HS-27A (cell line): ENCODE measurements at regions not wholly inside any gene's neighbourhood (a gene's known extent, or its start where the extent isn't known, plus 50 kb on each side); places are given as distances from the start of the nearest gene placed in this dataset.
"Not testable (repeated sequence)": the region's sequence is repeated elsewhere in the genome, so short reads cannot be mapped to it uniquely, and the experiment has no call there.

Experiments used
- DNase-seq: peaks from one replicate; pipeline ENCODE4 v3.0.0-alpha.2; 2012; ENCODE audit warnings: low read depth, missing footprints

DNA sequence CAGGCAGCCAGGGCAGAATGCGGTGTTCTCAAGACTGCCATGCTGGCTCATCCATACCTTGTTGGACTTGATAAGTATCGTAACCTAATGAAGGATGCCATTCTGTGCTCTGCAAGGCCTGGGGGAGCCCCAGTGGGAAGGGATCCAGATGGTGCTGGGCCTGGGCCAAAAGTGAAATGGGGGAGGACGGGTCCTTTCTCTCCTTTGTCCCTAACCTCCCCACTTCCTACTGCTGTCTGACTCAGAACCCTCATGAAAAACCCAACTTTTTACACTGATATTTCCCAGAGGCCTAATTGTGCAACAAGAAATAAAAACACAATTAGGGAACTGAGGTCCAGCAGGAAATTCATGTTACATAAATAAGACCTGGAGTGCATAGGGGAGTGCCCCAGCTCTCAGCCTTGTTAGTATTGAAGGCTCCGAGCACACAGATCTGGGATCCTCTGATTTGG lies 193.7 kb upstream of the SVIL start:
- no peak for DNase-seq

DNA sequence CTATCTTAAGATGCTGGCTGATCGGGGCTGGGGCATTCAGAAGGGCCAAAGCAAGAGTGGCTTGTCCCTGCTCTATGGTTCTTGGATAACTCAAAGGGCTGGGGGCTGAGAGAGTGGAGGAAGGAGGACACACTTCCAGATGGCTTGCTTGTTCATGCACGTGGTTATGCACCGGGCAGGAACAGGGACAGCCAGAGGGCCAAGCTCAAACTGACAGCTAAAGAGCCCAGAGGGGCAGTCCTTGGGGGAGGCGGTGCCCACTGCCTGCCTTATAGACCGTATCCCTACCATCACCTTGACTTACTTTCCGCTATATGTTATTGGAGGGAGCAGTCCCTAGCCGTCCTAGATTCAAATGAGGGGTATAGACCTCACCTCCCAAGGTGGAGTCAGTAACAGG lies 192.7 kb upstream of the SVIL start:
- DNase-seq = no peak

DNA sequence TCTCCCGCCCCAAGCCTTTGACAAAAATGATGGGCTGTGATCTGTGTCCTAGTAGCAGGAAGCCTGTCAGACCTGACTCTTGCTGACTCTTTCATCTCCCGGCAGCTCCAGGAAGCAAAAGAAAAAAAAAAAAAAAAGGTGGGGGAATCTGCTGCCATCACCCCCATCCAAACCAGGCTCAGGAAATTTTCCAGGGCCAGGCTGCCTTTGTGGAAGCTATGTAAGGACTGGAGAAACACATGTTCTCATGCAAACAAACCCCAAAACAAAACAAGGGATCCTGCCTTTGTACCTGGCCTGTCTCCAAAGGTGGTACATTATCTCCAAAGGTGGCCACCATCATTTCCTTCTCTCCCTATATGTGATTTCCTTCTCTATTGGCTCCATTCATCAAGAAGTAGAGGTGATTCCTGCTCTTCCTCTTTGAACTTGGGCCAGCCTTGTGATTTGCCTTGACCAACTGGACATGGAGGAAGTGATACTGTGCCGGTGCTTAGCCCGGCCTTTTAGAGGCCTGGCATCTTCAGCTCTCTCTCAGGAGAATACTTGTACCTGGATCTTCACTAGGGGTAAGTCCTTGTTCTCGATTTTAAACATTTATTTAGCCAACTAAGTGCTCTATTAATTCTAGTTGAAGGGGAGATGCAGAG lies 192.2 kb upstream of the SVIL start:
- DNase-seq = no peak

DNA sequence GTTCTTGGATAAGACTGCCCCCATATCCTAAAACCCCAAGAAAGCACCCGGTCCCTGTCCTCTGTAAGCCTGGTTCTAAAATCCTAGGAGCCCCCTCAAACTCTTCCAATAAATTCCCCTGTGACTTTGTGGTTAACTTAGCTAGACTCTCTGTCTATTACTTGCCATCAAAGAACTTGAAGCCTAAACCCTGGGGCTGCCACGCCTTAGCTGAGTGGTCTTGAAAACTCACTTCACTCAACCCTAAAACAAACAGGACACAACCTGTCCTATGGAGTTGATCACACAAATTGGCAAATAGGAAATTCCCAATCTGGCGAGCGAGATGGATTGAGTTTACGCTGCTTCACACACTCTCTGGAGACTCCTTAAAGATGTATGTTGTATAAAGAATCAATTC lies 191.4 kb upstream of the SVIL start:
- DNase-seq = no peak

DNA sequence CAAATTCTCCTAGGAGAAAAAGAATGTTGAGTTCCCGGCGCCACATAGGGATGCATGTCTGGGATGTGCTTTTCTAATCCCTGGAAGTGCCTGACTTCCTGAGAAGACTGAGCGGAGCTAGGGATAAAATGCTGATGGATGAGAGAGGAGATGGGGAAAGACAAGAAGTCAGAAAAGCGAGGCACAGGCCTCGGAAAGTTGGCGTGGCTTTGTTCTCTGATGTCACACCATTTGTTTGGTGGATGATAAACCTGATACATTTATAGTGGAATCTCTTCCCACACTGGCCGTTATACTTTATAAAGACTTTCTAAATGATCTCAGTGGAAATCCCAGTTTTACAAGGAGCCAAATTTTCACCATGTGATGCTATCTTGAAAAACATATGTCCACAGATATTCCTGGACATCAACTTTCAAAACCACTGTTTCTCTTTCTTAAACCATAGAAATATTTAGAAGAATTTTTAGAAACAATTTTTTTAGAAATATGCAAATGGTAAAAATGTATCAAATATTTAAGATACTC lies 188.8 kb upstream of the SVIL start:
- DNase-seq = no peak

DNA sequence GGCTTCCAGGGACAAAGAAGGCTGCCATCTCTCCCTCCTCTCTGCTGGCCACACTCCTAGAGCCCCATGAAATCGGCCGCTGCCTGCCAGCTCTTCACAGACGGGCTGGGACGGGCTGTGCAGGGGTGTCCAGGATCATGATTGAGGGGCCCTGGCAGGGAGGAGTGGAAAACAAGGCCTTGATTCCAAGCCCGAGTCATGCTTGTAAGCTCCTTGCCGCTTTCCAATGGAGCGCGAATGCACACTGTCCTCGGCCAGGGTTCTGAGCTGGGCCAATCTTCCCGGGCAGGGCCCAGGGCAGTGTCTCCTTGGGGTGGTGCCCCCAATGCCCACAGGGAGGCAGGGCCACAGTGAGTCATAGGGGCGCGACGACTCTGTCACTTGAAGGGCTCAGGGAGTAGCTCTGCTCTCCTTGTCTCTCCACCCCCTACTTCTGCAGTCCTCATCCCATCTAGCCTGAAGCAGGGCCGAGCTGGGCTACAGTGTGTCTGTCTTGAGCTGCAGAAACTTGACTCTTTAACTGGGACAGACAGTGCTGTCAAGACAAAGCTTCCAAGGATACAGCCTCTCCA lies 186.2 kb upstream of the SVIL start:
- DNase-seq = no peak

DNA sequence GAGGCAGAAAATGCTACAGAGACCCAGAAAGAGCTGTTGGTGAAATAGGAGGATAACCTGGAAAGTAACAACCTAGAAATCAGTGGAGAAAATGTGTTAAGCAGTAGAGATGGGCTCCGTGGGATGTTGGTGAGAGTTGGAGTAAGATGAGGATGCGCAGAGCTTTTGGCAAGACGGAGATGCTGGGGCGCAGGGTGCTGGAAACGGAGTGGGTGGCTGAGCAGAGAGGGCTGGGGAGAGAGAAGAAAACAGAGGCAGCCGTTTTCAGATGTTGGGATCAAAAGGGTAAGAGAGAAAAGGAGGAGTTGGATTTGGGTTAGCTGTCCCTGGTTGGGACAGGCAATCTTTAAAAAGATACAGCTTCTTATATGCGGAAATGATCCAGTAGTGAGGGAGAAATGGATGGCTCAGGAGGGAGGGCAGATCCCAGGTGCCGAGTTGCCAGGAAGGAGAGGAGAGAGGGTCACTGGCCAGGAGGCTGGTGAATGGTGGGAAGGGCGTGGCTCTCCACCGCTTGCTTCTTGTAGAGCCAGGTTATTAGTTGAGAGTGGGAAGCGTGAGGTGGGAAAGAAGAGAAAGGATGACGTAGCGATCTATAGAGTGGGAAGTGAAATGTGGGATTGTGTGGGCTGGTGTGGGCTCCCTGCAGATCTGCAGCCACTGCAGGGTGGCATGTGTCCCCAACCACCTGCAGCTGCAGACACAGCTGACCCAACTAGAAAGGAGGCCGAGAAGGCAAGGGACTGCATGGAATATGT lies 182.2 kb upstream of the SVIL start:
- no peak for DNase-seq

DNA sequence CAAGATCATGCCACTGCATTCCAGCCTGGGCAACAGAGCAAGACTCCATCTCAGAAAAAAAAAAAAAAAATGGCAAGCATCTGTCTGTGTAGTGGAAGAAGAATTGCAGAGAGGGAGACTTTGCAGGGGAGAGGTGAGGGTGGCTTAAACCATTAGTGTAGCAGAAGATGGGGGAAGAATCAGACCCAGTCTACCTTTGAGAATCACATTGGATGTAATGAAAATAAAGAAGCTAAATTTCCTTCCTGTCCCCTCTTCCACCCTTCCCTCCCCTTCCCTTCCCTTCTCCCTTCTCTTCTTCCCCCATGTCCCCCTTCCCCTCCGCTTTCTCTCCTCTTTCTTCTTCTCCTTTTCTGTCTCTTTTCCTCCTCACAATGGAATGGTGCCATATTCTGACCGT lies 180.8 kb upstream of the SVIL start:
- no peak for DNase-seq

DNA sequence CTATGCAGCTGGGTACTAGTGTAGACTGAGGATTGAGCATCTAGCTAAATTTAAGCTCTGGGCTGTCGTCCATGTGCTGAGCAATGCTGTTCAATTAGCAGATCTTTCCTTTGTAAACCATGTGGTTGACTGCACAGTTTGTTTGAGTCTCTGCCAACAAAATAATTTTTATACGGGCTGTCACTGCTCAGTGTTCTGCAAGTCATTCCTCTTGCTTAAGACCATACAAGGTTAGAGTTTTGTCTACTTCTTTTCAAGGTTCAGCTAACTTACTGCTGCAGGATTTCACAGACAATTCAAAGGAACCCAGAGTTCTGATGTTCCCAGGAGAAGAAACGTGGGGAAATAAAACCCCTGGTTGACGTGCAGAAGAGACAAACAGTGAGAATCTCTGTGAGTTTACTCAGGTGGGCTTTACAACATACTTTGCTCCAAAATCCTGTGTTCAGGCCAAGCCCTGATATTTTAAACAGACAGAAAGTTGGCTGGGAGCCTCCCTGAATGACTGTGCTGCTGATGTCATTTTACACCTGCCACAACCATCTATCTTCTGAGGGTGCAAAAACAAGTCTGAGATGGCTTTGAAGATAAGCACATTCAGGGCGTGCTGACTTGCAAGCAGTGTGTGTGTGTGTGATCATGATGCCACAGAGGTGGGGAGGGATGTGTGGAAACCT lies 177.1 kb upstream of the SVIL start:
- DNase-seq = no peak

DNA sequence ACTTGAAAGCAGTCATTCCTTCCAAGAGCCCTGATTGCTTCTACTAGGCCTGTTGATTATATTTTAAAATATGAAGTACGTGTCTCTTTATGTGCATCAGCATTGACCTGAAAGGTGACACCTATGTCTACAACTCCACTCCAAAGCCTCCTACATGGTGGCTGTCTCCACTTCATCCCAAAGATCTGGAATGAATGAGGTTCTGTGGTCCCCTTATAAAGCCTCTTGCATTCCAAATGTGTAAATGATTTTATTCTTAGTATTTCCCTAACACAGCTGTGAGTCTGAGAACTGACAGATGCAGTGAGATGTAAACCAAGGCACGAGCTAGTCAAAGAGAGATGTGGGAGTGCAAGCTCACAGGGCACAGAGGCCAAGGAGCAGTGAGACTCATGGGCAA lies 176.0 kb upstream of the SVIL start:
- DNase-seq = no peak

DNA sequence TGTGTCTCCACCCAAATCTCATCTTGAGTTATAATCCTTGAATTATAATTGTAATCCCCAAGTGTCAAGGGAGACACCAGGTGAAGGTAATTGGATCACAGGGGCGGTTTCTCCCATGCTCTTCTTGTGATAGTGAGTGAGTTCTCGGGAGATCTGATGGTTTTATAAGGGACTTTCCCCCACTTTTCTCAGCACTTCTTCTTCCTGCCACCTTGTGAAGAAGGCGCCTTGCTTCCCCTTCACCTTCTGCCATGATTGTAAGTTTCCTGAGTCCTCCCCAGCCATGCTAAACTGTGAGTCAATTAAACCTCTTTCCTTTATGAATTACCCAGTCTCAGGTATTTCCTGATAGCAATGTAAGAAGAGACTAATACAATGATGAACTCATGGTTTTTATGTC lies 175.5 kb upstream of the SVIL start:
- not testable (repeated sequence) for DNase-seq

DNA sequence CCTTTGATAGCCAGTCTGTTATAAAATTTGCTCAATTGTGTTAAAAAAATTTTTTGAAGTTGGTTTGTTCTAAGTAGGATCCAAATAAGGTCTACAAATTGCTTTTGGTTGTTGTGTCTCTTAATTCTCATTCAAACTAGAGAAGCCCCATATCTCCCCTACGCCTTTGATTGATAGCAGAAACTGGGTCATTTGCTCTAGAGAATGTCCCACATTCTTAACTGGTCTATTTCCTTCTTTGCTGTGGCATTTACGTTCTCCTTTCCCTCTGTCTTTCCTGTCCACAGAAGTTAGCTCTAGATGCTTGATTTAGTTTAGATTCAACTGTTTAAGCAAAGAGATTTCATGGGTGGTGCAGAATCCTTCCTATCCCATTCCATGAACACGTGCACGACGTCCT lies 174.6 kb upstream of the SVIL start:
- no peak for DNase-seq

DNA sequence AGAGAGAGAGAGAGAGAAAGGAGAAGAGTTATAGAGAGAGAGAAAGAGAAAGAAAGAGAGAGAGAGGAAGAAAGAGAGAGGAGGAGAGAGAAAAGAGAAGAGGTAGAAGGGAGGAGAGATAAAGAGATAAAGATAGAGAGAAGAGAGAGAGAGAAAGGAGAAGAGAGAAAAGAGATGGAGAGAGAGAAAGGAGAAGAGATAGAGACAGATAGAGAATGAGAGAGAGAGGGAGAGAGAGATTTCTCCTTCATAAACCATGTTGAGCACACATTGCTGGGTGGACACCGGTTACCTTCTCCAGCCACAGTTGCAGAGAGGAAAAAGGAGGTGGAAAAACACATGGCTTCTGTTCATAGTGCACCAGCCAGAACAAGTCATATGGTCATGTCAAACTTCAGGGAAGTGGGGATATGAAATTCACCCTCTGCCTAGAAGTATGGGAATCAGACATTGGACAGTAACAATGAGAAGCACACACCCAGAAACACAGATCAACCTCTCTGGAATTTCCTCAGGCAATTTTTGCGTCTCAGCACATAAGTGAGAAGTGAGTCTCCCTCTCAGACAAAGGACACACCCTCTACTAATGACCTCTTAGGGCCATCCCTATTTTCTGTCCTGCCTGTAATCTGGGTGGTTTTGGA lies 172.5 kb upstream of the SVIL start:
- DNase-seq = no peak

DNA sequence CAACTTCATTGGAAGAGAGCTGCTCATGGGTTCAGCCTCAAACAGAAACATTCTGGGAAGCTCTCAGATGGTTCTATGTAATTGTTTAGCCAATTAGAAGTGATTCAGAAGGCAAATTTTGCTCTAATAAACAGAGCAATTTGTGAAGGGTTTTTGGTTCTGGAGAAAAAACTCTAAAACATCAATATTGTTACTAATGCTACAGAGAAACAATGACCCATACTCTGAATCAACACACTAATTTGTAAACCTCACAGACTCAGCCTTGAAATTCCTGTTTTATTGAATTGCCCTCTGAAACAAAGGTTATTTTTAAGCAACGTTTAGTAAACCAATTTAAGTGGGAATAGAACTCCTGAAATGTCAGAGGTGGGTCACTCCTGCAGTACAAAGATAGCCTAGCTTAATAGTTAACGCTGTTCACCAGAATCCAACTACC lies 171.6 kb upstream of the SVIL start:
- DNase-seq = no peak

DNA sequence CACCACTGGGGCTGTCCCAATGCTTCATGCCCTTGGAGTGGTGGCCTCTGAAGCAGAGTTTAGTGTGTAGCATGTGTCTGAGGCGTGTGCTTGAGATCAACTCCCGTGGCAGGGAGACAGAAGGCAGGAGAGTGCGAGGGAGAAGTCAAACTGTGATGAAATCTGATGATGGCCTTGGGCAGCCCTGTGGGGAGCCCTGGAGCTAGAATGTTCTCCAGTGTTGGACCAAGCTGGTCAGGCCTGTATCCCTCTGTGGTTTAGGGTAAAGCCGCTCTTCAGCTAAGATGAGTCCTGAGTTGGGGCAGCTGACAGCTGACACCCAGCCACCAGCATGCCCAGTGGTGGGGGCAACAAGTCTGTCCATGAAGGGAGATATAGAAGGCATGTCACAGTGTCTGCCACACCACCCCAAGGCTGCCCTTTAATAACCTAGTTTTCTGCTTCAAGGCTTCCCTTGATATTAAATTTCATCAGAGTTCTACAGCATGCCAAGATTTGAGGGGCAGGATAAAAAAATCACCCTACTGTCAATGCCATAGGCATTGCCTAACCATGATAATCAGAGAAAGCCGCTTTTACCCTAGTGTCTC lies 170.5 kb upstream of the SVIL start:
- no peak for DNase-seq

DNA sequence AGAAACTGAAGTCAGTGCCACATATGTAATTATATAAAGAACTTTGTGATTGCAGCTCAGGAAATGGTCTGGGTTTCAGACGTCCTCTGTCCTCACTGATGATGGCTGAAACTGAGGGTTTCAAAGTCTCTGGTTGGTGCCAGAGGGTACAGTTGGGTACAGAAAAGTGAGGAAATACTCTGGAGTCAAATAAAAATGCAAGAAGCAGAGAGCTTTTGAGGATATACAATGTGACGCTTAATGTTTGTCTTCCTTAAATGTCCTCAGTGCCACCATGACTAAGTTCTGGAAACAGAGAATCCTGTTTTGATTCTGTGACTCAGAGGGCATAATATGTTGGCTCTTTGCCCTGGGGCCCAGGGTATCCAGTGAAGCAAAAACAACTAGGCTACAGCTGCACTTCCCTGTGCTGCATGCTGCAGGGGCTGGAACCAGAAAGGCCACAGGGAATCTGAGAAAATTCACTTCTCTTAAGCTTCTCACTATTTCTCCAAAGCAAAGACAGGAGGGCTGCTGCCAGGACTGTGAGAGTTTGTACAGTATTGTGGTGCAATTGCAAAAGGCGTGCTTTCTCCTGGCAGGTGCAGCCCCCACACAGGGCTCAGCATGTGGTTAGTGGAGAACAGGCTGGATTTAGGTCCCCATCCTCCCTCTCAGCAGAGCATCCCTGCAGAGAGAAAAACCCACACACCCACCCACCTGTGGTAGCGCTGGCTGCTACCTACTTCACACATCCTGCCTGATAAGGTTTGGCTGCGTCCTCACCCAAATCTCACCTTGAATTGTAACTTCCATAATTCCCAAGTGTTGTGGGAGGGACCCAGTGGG lies 169.5 kb upstream of the SVIL start:
- DNase-seq = peak; percentile 87

DNA sequence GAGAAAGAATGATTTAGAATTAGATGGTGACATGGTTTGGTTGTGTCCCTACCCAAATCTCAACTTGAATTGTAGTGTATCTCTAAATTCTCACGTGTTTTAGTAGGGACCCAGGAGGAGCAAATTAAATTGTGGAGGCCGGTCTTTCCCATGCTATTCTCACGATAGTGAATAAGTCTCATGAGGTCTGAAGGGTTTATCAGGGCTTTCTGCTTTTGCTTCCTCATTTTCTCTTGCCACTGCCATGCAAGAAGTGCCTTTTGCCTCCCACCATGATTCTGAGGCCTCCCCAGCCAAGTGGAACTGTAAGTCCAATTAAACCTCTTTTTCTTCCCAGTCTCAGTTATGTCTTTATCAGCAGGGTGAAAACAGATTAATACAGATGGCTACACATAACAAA lies 167.4 kb upstream of the SVIL start:
- no peak for DNase-seq

DNA sequence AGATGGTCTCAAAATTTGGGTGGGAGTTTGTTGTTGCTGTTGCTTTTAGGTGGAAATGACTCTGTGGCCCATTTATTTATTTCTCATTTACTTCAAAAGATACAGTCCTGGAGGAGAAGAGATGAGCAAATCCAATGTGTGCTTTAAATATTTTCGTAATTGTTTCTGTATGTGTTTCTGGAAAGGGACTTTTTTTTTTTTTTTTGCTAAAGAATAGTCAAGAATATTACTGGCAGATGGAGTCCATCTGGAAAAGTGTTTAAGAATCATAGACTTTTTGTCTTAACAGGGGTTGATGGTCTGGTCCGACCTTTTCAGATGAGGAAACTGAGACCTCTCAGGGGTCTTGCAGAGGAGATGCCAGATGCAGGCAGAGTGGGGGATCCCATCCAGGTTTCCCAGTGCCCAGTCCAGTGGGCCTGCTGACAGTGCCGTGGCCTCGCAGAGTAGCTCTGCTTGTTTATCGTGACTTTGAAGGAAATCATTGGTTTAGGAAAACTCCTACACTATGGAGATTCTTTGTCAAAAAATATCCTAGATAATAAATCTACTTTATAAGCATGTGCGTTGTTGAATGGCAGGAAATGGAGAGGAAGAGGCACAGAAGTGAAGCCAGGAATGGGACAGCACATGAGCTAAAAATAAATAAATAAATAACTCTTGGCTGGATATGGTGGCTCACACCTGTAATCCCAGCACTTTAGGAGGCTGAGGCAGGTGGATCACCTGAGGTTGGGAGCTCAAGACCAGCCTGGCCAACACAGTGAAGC lies 164.3 kb upstream of the SVIL start:
- no peak for DNase-seq

DNA sequence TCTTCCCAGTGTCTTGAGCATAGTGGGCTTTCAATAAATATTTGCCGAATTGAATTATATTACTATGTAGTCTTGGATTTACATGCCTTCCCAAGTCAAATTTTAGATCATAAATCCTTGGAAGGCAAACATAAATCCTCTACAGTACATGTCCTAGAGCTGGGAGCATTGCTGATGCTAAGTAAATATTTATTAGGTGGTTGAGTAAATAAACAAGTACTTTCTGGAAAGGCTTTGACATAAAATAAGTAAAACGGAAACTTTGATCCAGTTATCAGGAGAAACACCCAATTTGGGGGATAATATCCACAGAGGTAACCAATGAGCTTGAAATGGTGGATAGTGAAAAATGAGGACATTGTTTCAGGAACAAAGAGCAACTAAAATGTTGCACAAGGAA lies 162.8 kb upstream of the SVIL start:
- DNase-seq = no peak

DNA sequence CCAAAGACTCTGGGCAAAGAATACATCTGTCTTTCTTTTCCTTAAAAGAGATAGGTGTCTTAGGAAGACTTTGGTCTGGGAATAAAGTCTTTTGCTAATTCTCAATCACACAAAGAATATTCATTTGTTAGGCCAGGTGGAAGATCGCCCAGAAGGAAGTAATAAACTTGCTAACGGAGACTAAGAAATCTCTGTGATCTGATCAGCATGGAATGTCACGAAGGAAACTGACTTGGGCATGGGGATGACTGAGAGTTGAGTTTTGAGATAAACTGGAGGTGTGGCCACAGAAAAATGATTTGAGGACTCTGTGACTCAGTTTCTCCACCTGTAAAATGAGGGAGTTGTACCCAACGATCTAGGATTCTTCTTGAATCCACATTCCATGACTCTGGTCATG lies 161.1 kb upstream of the SVIL start:
- no peak for DNase-seq
